Kidney capillary endothelial cell (primary cell): ENCODE measurements at regions not wholly inside any gene's neighbourhood (a gene's known extent, or its start where the extent isn't known, plus 50 kb on each side); places are given as distances from the start of the nearest gene placed in this dataset.
"Not testable (repeated sequence)": the region's sequence is repeated elsewhere in the genome, so short reads cannot be mapped to it uniquely, and the experiment has no call there.

ENCODE experiments used
- DNase-seq: peaks from one replicate; pipeline ENCODE4 v3.0.0-alpha.2; 2018; ENCODE audit warnings: low spot score

DNA sequence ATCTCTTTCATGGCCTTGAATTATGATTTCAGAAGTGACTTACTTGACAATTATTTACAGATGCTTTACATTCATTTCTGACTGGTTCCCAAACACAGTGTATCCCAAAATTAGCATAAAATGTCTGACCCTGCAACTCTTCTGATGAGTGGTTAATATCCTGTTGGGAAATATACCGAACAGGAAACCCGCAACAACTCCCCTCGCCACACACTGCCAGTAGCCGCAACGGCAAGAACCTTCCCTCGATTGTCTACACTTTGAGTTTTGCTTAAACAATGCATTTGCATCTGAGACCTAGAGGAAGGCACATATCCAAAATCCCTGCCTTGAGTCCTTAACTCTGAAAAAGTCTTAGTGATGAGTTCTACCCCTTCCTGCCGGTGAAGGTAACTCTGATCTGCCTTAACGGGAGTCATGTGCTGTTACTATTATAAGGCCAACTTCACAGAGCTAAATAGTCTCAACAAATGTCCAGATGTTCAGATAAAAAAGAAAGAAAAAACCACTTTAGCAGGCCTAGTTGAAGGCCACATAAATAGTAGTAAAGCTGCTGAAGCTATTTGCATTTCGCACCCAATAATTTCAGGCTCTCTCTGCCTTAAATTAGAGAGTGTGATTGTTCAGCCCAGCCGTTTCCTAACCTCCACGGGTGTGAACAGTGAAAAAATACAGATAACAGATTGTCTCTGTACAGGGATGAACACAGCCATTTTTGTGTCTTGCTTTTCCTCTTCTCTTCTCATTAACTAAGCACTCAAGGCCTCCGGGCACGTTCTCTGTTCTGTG is 321.1 kb downstream of the HS3ST3B1 start:
- no peak for DNase-seq

DNA sequence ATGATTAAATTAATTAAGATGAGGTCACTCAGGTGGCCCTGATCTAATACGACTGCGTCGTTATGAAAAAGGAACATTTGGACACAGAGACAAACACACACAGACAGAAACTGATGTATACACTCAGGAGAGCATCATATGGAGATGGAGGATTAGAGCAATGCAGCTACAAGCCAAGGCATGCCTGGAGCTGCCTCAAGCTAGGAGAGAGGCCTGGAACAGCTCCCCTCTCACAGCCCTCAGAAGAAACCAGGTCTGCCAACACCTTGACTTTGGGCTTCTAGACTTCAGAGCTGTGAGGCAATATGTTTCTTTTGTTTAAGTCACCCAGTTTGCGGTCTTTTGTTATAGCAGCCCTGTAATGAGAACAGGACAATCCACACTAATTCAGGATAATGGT is 318.9 kb downstream of the HS3ST3B1 start:
- no peak for DNase-seq

DNA sequence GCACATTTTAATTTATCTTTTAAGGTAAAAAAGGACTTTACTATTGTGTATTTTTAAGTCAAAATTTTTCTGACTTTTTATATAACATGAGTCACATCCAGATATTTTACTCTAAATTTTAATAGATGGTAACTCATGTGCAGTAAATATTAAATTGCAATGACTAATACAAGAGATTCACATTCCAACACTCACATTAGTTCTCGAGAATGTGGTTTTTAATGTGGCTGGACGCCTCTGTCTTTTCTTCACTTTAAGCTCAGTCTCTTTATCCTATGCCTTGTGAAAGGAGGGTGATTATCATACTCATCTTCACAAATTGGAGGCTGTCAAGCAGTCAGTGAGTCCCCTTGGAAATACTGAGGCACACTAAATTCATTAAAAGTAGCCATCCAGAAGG is 315.6 kb downstream of the HS3ST3B1 start:
- no peak for DNase-seq

DNA sequence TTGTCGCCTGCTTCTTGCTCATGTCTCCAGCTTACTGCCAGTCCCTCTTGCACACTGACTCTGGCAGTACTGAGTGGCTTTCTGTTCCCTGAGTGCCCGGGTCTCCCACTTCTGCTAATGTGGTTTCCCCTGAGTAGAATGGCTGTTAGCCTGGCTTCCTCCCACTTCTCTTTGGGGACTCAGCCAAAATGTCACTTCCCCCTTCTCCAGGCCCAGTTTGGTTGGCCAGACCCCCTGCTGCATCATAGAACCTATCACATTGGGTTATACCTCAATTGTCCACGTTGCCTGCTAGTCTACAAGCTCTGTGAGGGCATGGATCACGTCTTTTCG is 304.4 kb downstream of the HS3ST3B1 start:
- DNase-seq: no peak

DNA sequence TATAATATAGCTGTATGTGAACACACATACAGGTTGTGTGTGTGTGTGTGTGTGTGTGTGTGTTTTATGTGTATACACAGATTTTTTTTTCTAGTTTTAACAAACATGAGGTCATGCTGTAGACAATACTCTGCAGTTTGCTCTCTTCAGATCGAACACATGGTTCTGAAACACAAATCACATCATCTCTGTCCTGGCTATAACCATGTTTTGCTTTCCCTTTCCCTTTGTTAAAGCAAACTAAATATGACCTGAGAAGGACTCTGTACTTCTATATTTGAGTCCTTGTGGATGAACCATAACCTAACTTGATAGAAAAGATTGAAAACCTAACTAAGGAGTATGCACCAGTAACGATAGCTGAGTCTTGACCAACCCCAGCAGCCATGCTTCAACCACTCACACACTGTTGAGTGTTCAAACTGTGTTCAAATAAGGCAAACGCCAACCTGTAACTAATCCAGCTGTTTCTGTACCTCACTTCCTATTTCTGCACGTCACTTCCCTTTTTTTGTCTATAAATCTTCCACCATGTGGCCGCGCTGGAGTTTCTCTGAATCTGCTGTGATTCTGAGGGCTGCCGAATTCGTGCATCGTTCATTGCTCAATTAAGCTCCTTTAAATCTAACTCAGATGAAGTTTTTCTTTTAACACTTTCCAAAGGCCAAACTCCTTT is 303.8 kb downstream of the HS3ST3B1 start:
- DNase-seq: no peak

DNA sequence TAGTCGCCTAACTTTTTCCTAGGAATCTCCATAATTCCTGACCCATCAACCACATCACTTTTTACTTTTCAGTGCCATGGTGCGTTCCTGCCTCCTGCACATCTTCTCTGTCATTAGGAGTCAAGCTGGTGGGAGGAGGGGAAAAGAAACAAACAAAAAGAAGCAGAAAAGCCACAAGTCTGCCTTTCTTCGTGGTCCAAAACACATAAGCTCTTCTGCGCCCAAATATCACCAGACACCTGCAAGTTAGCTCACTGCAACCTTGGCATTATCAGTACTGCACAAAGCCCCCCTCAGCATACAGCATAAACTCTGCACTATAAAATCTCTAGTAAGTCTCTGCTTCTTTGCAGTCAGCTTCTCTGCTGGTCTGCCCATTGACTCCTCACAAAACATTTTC is 295.3 kb downstream of the HS3ST3B1 start:
- no peak for DNase-seq

DNA sequence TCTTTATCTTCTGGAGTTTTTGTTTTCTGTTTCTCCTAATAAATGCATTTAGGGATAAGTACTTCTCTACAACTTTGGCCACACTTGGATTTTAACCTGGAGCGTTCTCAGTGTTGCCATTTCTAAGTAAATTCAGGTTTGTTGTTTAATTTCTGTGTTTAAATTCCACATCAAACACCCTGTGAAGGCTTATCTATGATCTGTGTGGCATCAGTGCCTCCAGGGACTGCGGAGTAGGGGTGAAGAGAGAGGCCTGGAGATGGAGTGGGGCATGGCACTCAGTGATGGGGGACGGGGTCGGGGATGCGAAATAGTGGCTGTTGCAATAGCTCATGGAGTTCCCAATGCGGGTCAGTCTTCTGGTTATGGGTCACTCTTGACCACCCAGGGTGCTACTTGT is 294.8 kb downstream of the HS3ST3B1 start:
- DNase-seq: no peak

DNA sequence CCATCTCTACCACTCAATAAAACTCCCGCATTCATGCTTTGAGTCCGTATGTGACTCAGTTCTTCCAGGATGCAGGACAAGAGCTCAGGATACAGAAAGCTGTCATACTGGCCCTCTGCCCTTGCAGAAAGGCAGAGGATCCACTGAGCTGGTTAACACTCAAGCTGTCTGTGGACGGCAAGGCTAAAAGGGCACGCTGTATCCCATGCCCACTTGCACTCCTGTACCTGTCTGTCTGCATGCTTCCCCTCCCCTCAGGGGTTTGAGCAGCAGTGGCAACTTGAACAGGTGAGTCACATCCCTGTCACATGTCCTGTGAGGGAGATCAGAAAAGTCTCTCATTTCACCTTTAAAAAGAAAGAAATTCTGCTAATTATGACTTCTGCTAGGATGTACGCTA is 293.8 kb downstream of the HS3ST3B1 start:
- no peak for DNase-seq

DNA sequence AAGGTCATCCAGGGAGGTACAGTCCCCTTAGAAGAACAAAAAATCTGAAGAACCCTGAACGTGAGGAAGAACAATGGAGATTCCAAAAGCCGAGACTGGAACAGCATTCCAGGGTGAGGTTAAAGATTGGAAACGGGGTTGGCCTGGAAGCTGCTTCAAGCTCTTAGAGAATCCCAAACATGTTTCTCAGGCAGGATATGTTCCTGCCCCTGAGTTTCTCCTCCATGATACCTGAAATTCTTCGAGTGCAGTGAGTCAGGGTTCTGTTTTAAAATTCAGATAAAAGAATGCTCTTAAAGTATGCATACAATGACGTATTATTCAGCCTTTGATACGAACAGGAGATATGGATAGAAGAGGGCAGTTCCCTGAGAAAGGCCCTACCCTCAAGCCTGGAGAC is 293.1 kb downstream of the HS3ST3B1 start:
- no peak for DNase-seq

DNA sequence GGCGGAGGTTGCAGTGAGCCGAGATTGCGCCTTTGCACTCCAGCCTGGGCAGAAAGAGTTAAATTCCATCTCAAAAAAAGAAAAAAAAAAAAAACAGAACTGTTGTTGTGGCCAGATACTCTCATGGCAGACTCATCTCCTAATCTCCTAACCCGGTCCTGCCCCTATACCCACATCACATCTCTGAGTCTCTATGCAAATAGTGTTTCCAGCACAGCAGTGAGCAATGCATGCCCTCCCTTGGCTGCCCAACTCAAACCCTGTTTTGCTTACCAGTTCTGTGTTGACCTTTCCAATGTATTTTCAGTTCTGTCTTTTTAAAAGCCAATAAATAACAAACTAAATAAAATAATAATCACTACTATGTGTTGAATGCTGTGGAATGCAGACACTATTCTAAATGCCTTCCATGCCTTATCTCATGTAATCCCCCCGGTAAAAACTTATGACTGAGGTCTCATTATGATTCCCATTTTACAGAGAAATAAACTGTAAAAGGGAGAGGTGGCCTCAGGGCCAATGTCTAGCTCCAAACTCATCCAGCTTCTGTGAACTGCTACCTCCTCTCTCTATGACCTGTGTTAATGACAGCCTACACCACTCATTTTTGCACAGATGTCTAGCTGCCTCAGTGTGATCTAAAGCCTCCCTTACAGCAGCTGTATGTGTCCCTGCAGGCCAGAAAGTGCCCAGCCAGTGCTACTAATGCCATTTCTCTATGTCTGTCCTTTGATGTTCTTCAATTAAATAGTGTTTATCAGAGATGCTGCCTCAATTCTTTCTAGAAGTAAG is 289.8 kb downstream of the HS3ST3B1 start:
- DNase-seq: no peak

DNA sequence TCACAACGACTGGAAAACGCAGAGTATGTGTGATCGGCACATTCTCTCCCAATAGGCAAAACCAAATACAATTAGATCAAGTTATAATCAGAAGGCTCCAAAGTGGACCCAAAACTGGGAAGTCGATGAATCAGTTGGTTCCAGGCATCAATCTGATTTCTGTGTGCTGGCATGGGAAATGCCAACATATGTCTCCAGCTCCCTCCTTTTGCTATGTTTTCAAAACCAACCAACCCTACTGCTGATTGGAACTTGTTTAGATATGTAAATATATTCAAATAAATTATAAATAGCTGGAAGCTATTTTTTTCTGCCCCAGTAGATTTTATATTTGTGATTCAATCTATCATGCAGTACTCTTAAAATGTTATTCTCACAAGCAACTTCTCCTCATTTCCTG is 284.2 kb downstream of the HS3ST3B1 start:
- no peak for DNase-seq

DNA sequence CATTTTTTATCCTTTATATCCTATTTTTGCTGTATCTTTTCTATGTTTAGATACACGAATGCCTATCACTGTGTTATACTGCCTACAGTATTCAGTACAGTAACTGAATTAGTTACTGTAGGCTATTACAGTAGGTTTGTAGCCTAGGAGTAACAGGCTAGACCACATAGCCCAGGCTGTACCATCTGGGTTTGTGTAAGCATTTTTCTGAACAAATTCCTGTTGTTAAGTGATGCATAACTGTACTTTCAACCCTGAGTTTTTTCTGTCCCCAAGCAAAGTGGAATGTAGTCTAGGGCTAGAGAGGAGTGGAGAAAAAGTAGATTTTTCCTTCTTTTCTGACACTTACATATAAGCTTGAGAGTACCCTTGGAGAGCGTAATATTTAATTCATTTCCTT is 282.1 kb downstream of the HS3ST3B1 start:
- no peak for DNase-seq

DNA sequence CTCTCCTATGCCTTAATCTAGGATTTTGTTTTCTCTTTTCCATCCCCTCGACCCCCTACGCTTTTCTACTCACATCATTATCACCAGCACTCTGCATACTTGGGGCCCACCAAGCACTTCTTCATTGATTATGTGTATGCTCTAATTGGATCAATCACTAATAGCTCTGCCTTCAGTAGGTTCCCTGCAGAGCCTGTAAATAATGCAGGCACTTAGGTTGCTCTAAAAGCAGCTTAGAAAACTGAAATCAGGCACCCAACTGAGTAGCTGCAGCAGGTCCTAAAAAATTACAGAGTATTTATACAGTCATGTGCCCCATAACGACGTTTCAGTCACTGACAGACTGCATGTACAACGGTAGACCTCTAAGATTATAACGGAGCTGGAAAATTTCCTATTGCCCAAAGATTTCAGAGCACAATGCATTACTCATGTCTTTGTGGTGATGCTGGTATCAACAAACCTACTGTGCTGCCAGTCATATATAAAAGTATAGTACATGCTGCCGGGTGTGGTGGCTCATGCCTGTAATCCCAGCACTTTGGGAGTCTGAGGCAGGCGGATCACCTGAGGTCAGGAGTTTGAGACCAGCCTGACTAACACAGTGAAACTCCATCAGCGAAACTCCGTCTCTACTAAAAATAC is 280.4 kb downstream of the HS3ST3B1 start:
- no peak for DNase-seq

DNA sequence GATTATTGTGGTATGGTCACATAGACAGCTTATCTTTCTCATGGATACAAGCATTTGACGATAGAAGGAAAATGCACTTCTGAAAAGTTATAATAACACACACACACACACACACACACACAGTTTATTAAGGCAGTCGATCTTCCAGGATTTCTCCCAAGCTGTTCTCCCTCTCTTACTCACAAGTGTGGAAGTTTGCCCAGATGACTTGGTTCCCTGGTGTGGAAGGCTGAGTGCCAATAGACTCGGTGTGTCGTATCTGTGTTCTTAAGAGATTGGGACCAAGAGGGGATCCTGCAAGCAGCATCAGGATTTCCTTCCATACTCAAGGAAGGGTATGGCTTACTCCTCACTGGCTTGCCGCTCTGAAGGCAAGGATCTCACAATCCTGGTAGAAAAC is 279.6 kb downstream of the HS3ST3B1 start:
- DNase-seq: no peak

DNA sequence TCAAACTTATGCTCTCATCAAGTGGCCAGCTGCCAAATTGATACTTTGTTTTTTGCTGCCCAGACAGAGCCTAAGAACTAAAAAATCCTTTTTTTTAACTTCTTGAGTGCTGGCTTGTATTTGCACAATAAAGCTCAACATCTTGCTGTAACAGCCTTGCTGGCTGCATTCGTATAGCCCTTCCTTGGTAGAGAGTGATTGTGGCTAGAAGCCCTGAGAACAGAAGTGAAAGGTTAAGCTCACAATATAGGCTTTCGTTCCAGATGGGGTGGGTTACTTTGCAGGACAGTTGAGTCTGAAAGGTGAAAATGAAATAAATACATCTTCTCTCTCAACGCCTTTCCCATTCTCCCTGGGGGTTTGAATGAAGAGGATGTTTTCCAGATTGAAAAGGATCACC is 278.8 kb downstream of the HS3ST3B1 start:
- DNase-seq: no peak

DNA sequence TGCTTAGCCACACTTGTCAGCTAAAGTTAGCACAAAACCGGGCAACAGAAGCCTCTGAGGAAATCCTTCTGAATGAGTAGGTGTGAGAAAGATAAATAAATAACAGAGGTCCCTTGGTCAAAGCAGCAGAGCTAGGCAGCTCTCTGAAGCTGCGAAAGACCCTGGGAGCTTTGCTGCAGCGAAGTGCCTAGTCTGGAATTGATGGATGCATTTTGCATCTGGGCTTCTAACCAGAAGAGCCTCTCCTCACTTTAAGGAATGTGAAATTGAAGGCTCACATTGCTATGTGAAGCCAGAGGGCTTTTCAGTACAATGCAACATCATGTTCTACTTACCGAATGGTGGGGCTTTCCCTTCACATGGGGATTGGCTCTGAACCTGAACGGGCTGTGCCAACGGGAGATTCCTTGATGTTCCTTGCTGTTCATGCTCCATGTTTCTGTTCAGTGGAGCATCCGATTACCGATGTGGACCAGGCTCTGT is 274.6 kb downstream of the HS3ST3B1 start:
- DNase-seq: no peak

DNA sequence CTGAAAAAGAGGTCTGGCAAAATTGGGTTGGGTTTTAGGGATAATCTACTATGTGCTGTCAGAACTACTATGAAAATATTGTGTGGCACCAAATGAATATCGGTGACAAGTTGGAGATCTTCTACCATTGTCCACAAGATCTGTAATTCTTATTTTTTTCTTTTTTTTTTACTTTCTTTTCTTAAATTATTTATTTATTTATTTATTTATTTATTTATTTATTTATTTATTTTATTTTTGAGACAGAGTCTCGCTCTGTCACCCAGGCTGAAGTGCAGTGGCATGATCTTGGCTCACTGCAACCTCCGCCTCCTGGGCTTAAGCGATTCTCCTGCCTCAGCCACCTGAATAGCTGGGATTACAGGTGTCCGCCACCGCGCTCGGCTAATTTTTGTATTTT is 259.4 kb downstream of the HS3ST3B1 start:
- not testable (repeated sequence) for DNase-seq

DNA sequence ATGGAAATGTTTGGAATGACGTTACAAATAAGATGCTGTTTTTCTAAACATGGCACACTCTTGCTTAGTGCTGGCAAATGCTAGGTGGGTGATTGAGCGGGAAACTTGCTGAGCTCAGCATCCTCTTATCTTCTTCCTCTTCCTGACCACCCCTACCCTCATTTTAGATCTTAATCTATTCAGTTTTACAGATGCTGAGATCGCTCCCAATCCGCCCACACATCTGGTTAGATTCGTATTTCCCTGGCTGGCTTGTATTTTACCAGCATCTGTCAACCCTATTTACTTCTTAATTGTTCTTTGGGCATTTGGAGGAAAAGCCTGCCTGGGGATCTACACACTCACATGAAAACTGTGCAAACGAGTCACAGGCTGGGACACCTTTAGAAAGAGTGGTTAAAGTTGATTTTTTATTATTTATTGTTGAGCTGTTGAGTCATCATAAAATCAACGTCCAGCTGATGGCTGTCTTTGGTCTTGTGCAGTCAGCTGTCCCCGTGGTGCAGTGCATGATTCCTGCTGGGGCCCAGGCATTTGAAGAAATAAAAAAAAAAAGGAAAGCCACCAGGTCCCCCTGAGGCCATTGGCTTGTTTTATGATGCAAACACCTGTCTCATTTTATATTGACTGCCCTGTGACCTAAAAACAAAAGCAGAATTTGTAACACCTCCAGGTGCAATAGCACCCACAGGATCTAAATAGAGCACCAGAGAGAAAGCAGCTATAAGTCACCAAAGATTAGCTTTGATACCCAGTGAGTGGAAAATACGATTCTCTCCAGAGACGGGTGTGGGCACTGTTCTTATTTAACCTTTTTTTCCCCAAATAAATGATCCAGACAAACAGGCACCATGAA is 258.6 kb downstream of the HS3ST3B1 start:
- DNase-seq: no peak

DNA sequence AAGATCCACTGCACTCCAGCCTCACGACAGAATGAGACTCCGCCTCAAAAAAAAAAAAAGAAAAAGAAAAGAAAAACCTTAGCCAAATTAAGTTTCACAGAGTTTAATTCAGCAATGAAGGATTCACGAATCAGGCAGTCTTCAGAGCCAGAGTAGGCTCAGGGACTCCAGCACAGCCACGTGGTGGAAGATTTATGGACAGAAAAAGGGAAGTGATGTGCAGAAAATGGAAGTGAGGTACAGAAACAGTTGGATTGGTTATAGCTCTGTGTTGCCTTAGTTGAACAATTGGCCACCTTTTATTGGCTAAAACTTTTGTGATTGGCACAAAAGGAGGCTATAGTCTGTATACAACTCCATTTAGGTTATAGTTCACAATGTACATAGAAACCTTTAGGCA is 256.6 kb downstream of the HS3ST3B1 start:
- no peak for DNase-seq

DNA sequence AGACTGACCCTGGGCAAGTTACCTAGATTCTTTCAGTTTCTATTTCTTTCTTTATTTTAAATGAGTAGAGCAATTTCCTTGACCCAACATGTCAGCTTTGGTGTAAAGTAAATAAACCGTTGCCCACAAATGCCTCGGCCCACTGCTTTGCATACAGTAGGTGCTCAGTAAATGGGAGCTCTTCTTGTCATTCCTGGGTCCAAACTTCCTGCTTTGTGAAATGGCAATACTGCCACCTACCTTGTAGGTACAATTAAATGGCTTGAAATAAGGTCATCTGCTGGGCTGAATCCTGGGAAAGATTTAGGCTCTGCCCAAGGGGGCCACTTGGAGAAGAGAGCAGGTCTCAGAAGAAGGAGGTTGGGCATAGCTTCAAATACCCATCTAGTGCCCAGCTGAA is 253.0 kb downstream of the HS3ST3B1 start:
- DNase-seq: no peak

DNA sequence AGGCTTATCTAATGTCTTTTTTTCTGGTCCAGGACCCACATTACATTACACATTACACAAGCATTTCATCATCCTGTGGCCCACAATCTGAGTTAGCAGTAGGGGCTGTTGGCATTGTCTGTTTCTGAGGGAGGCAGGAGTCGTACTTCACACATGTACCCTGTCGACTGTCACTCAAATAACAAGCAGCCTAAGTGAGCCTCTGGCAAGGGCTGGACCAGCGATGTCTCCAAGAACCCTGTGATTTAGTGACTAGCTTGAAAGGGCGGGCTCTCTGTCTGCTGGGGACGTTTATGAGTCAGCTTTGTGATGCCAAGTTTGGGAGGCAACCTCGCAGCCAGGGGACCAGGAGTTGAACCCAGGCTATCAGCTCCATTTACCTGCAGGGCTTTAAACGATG is 251.4 kb downstream of the HS3ST3B1 start:
- no peak for DNase-seq

DNA sequence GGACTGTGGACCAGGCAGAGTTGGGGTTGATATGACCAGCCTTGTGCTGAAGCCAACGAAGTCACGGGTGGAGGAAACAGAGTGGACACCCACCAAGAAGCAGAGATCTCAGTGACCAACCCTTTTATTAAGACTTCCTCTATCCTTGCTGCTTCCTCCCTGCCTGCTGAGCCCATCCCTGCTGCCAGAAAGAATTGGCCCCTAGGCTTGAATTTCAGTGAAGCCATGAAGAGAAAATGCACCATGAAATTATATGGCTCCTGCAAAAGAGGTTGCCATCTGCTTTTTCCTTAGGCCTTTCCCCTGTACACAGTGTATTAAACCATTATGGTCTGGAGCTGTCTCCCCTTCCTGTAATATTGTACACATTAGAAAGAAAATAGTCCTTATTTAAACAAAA is 246.7 kb downstream of the HS3ST3B1 start:
- no peak for DNase-seq
